Spleen (tissue), 7 donors: ENCODE measurements at regions not wholly inside any gene's neighbourhood (a gene's known extent, or its start where the extent isn't known, plus 50 kb on each side); places are given as distances from the start of the nearest gene placed in this dataset.

Experiments used
- CTCF ChIP-seq, 11 experiments: fragments of 200-600 bp in 7 of 11; fragments of 450-650 bp in 4 of 11; sonication (generic) in 4 of 11; IDR thresholded peaks in 8 of 11; conservative IDR thresholded peaks in 3 of 11; 1 replicate in 7 of 11; 2 replicates in 4 of 11; pipeline versions ENCODE4 v1.4.0 to v1.8.0; 2016 to 2021; ENCODE audit warnings: antibody characterized with exemption in 11 of 11, inconsistent platforms in 4 of 11, mild to moderate bottlenecking in 1 of 11
- POLR2AphosphoS5 ChIP-seq, 3 donors: sonication (generic); formaldehyde crosslinking; IDR thresholded peaks; one replicate each; pipeline ENCODE4 v1.5.1; 2017; ENCODE audit warnings: antibody characterized with exemption in 3 of 3
- donor health status: DM: no; HTN: no; CAD: no; lungs with moderate emphysema.
- donor health status: DM: no; HTN: no; CAD: no.
- donor health status: DM: no; HTN: no; CAD: no.

- TF ChIP-seq CTCF (IDR thresholded peaks at IDR 0.05 in 8 of 11, conservative IDR thresholded peaks at IDR 0.05 in 3 of 11) (no peak), POLR2AphosphoS5 (IDR thresholded peaks at IDR 0.05) (no peak)
Measured at GRCh38 chr17:36851250-36851649, 86.0 kb upstream of the LHX1 start.
